ENCODE measurements at regions not wholly inside any gene's neighbourhood (a gene's known extent, or its start where the extent isn't known, plus 50 kb on each side); places are given as distances from the start of the nearest gene placed in this dataset.

- no peak for DNase-seq
Observed at GRCh38 chr17:79213305-79213704, 138.7 kb downstream of the ENGASE start.

DNA sequence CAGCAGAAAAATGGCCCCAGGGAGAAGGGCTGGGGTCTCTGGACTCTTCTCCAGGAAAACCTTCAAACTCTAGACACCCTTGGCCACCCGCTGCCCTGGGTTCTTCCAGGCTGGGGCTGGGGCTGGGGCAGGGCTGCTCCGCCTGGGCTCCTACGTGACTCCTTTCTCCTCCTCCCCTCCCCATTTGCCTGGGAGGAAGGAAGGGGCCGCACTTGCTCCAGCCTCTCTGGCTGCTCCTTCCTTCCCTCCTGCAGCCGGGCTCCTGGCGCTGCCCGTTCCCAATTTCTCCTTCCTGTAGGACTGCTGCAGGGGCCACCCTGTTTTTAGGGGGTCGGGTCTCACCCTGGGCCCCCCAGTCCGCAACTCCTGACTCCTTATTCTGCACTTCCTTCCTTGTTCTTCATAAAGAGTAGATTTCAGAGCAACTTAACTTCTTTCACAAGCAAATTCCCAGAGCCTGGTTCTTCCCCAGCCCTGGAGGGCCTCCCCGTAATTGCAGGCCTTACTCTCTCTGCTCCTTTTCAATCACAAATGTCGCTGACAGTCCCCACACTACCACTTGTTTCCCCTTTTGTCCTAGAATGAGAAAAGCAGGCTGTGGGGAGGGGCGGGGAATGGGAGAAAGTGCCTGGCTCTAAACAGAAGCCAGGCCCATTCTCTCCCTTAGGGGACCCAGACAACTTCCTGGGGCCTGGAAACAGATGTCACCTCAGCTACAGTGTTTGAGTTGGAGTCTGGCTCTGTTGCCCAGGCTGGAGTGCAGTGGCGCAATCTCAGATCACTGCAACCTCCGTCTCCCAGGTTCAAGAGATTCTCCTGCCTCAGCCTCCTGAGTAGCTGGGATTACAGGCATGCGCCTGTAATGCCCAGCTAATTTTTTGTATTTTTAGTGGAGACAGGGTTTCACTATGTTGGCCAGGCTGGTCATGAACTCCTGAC, 137.8 kb downstream of the ENGASE start:
- no peak for DNase-seq

GRCh38 chr17:79211061-79211770, 136.6 kb downstream of the ENGASE start:
- no peak for DNase-seq

DNA sequence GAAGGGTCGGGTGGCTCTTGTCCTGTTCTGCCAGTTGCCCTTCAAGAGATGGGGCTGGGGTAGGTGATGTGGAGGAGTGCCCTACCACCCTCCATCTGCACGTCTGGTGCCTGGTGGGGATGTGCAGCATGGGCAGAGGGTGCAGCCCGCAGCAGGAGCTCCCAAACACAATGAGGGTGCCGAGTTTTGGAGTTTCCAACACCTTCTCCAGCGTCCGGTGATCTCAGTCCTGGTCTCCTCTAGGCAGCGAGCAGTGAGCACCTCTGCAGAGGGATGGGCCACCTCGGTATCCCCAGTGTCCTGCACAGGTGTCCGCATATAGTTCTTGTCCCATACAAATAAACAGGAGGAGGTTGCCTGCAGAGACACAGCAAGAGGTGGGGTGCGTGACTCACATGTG, 136.0 kb downstream of the ENGASE start:
- DNase-seq, result no peak

- no peak for DNase-seq
Observed at GRCh38 chr17:79207960-79208359, 133.3 kb downstream of the ENGASE start.

DNA sequence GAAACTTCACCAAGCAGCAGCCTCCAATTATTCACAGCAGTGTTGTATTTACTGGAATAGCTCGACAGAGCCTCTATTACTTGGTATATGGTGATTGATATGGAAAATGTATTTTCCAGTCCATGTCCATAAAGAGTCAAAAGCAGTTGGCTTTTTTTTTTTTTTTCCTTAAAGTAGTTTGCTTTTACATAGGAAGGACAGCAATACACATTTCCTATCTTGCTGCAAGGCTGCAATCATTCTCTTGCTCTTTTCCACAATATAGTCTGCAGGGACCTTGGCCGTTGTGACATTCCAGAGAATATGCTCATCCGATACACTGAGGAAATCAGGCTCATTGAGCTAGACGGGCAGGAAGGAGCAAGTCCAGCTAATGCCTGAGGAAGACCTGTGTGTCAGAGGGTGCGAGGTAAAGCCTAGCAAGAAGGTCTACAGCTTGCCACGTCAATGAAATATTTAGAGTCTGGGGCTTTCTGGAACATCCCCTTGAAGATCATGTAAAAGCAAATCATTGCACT, 131.1 kb downstream of the ENGASE start:
- no peak for DNase-seq

DNA sequence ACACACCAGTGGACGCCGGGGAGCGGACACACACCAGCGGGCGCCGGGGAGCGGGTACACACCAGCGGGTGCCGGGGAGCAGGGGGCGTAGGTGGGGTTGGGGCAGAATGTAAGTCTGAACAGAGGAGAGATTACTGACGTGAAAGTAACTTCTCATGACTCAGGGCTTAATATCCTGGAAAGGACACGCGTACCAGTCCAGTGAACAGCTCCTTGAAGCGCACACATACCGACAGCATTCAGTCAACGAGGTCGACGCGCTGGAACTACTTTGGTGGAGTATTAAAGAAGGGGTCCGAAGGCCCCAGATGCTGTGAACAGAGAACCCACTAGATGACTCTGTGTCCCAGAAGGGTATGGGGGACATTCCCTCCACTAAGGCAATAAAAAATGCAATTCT, 129.6 kb downstream of the ENGASE start:
- no peak for DNase-seq

GRCh38 chr17:79203657-79204056, 129.0 kb downstream of the ENGASE start:
- no peak for DNase-seq

DNA sequence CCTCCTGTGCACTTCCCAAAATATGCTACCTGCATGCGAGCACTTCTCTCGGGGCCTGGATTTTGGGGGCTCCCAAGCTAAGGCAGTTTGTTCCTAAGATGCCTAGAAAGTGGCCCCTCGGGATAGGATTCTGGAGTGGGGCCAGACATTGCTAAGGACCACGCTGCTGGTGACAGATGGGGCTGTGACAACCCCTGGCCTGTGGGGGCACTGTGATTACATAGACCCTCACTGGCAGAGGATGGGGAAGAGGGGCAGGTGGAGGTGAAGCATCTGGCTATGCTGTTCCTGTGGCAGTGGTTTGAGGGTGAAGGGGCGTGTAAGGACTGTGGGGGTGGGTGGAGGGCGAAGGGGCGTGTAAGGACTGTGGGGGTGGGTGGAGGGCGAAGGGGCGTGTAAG, 128.4 kb downstream of the ENGASE start:
- DNase-seq, result peak; percentile 29

DNA sequence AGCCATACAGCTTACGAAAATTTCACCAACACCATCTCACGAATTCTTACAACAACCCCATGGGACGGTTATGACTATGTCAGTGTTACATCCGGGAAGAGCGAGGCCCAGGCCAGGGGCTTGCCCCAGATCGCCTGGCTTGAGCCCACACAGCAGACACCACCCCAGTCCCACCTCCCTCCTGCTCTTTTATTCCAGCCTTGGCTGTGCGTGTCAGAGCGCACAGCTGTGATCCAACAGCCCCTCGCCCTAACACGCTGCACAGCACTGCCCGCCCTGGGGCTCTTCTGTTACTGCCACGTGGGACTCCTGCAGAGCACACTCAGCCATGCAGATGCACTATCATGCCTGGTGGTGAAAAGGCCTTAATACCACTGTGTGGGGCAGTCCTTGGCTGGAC, 127.9 kb downstream of the ENGASE start:
- peak; percentile 45 for DNase-seq

- DNase-seq, result no peak
Observed at GRCh38 chr17:79201536-79202227, 127.1 kb downstream of the ENGASE start.

DNA sequence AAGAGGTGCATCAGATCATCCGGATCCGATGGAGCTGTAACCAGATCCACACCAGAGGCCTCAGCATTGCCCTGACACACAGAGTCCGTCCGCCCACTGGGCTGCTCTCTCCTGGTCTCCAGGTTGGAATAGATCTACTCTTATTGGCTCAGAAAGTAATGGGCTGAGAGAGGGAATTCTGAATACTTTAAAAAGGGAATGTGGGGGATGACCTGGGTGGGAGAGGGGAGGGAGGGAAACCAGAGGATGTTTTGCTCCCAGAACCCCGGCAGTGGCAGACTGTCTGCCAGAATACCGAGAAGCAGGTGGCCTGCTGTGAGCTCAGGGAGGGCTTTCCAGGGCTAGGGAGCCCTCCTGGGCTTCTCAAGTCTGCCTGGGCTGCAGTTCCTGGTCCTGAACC, 126.5 kb downstream of the ENGASE start:
- DNase-seq, result no peak

- DNase-seq, result no peak
Observed at GRCh38 chr17:79196913-79197312, 122.3 kb downstream of the ENGASE start.

- peak; percentile 43 for DNase-seq
Observed at GRCh38 chr17:79192503-79193351, 118.1 kb downstream of the ENGASE start.

GRCh38 chr17:79191270-79191934, 116.8 kb downstream of the ENGASE start:
- no peak for DNase-seq

- peak; percentile 54 for DNase-seq
Observed at GRCh38 chr17:79189305-79189704, 114.7 kb downstream of the ENGASE start.

- no peak for DNase-seq
Observed at GRCh38 chr17:79188685-79189084, 114.1 kb downstream of the ENGASE start.

- DNase-seq, result peak; percentile 48
Observed at GRCh38 chr17:79188048-79188447, 113.4 kb downstream of the ENGASE start.

GRCh38 chr17:79187186-79187585, 112.6 kb downstream of the ENGASE start:
- no peak for DNase-seq

- no peak for DNase-seq
Observed at GRCh38 chr17:79186406-79186805, 111.8 kb downstream of the ENGASE start.

DNA sequence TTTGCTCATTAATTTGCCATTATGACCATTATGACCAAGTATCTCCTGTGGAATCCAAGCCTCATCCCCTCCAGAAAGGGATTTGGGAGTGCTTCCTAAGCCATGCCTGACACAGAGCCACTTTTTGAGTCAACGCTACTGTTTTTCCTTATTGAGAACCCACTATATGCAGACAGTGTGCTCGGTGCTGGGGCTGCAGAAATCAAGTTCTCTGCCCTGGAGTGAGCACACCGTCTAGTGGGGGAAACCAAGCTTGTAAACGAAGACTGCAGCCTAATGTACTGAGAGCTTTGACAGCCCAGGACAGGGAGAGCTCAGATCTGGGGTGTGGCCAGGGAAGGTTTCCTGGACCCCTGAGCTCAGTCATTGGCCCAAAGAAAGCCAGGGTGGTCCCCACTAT, 111.0 kb downstream of the ENGASE start:
- DNase-seq, result no peak

GRCh38 chr17:79184219-79184618, 109.6 kb downstream of the ENGASE start:
- no peak for DNase-seq
